ENCODE measurements at regions not wholly inside any gene's neighbourhood (a gene's known extent, or its start where the extent isn't known, plus 50 kb on each side); places are given as distances from the start of the nearest gene placed in this dataset.
A peak's percentile ranks its signal among the peaks of the same experiment; 100 is the strongest.

DNA sequence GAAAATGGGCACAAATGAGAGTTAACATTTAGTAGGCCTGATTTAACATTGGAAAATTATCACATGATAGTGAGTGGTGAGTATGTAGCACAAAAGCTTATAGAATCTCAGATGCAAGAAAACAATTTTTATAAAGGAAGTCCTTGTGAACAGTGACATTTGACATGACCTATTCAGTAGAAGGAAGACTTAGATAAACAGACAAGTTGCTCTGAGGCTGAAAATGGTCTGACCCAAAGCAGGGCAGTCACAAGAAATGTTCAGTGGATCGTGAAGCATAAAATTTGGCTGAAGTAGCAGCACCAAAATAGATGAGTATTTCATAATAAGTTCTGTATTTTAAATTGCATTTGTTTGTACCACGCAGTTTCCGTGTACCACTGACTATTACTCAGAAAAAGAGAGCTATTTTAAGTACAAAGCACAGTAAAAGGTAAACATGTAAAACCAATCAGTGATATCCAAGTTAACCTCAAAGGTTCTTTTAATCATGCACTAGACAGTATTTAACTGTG lies 605.7 kb upstream of the PABPC4L start:
- no peaks in the 10 kb centered on the region for H3K27me3 ChIP-seq (ENCODE audit: control insufficient read depth, insufficient read depth, low read length)
- H3K36me3 ChIP-seq (ENCODE audit: control insufficient read depth in 2 of 3, insufficient read depth in 3 of 3, low read length in 3 of 3), result no peaks in the 10 kb centered on the region
- intact Hi-C loops (cut with DNase I), result no loop called here
- no peak overlapping the region for H3K9ac ChIP-seq (ENCODE audit: low read length in 3 of 3)
- TF ChIP-seq, protein P1, sequence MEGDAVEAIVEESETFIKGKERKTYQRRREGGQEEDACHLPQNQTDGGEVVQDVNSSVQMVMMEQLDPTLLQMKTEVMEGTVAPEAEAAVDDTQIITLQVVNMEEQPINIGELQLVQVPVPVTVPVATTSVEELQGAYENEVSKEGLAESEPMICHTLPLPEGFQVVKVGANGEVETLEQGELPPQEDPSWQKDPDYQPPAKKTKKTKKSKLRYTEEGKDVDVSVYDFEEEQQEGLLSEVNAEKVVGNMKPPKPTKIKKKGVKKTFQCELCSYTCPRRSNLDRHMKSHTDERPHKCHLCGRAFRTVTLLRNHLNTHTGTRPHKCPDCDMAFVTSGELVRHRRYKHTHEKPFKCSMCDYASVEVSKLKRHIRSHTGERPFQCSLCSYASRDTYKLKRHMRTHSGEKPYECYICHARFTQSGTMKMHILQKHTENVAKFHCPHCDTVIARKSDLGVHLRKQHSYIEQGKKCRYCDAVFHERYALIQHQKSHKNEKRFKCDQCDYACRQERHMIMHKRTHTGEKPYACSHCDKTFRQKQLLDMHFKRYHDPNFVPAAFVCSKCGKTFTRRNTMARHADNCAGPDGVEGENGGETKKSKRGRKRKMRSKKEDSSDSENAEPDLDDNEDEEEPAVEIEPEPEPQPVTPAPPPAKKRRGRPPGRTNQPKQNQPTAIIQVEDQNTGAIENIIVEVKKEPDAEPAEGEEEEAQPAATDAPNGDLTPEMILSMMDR (IDR thresholded peaks at IDR 0.05; ENCODE audit: borderline replicate concordance, extremely low read depth, insufficient read depth), result no peak
- H3K27ac ChIP-seq (ENCODE audit: low read depth in 2 of 2, low read length in 2 of 2), result no peak overlapping the region
- no peaks in the 10 kb centered on the region for H3K9me3 ChIP-seq (ENCODE audit: control insufficient read depth in 2 of 3, insufficient read depth in 1 of 3, low read length in 3 of 3)
- DNase-seq (no peak), FAIRE-seq (no peak)
- no peak overlapping the region for H3K4me3 ChIP-seq (ENCODE audit: low read length in 3 of 3)
- no peaks in the 10 kb centered on the region for H3K4me1 ChIP-seq (ENCODE audit: control insufficient read depth in 2 of 3, insufficient read depth in 2 of 3, low read depth in 1 of 3, low read length in 3 of 3)

DNA sequence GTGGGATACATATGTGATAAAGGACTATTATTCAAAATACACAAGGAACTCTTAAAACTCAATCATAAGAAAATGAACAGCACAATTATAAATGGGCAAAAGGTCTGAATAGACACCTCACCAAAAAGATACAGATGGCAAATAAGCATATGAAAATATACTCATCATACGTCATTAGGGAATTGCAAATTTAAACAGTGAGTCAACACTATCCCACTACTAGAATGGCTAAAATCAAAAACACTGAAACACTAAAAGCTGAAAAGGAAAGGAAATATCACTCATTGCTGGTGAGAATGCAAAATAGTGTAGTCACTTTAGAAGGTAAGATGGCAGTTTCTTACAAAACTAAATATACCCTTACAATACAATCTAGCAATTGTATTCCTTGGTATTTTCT lies 597.0 kb upstream of the PABPC4L start:
- FAIRE-seq, result no peak
- no peak overlapping the region for H3K27ac ChIP-seq (ENCODE audit: low read depth in 2 of 2, low read length in 2 of 2)
- no peak for DNase-seq
- intact Hi-C loops (cut with DNase I), result no loop called here
- H3K27me3 ChIP-seq (ENCODE audit: control insufficient read depth, insufficient read depth, low read length), result no peaks in the 10 kb centered on the region
- H3K4me3 ChIP-seq (ENCODE audit: low read length in 3 of 3), result no peak overlapping the region
- no peak overlapping the region for H3K9ac ChIP-seq (ENCODE audit: low read length in 3 of 3)
- H3K4me1 ChIP-seq (ENCODE audit: control insufficient read depth in 2 of 3, insufficient read depth in 2 of 3, low read depth in 1 of 3, low read length in 3 of 3), result no peaks in the 10 kb centered on the region
- H3K9me3 ChIP-seq (ENCODE audit: control insufficient read depth in 2 of 3, insufficient read depth in 1 of 3, low read length in 3 of 3), result no peaks in the 10 kb centered on the region
- TF ChIP-seq, protein P1 (IDR thresholded peaks at IDR 0.05; ENCODE audit: borderline replicate concordance, extremely low read depth, insufficient read depth), result no peak
- H3K36me3 ChIP-seq (ENCODE audit: control insufficient read depth in 2 of 3, insufficient read depth in 3 of 3, low read length in 3 of 3), result no peaks in the 10 kb centered on the region

DNA sequence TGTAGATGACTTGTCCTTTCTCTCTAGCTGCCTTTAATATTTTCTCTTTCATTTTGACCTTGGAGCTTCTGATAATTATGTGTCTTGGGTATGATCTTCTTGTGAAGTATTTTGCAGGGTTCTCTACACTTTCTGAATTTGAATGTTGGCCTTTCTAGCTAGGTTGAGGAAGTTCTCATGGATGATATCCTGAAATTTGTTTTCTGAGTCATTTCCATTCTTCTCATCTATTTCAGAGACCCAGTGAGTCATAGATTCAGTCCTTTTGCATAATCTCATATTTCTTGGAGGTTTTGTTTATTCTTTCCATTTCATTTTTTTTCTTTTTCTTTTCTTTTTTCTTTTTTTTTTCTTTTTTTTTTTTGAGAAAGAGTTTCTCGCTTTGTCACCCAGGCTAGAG lies 585.7 kb upstream of the PABPC4L start:
- DNase-seq (no peak), FAIRE-seq (no peak)
- H3K36me3 ChIP-seq (ENCODE audit: control insufficient read depth in 2 of 3, insufficient read depth in 3 of 3, low read length in 3 of 3), result no peaks in the 10 kb centered on the region
- no peak overlapping the region for H3K9ac ChIP-seq (ENCODE audit: low read length in 3 of 3)
- H3K27me3 ChIP-seq (ENCODE audit: control insufficient read depth, insufficient read depth, low read length), result no peaks in the 10 kb centered on the region
- TF ChIP-seq, protein P1 (IDR thresholded peaks at IDR 0.05; ENCODE audit: borderline replicate concordance, extremely low read depth, insufficient read depth), result no peak
- H3K4me3 ChIP-seq (ENCODE audit: low read length in 3 of 3), result no peak overlapping the region
- H3K9me3 ChIP-seq (ENCODE audit: control insufficient read depth in 2 of 3, insufficient read depth in 1 of 3, low read length in 3 of 3), result peaks cover 0 to 2% (median 0%) of the 10 kb centered on the region in 3 donors
- H3K27ac ChIP-seq (ENCODE audit: low read depth in 2 of 2, low read length in 2 of 2), result no peak overlapping the region
- H3K4me1 ChIP-seq (ENCODE audit: control insufficient read depth in 2 of 3, insufficient read depth in 2 of 3, low read depth in 1 of 3, low read length in 3 of 3), result no peaks in the 10 kb centered on the region
- intact Hi-C loops (cut with DNase I), result no loop called here

DNA sequence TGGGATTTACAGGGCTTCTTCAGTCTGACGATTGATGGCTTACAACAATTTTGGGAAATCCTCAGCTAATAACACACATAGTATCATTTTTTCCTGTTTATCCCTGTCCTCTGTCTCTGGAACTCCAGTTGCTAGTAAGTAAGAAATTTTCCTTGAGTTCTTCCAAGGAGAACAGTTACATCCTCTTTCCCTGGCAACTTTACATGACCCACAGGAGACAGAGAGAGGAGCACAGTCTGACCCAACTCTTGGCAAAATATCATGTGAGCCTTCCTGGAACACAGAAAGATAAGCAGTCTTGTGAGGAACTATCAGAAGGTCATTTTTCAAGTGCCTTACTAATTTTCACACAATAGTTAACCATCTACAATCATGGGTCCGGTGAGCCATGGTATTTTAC lies 578.7 kb upstream of the PABPC4L start:
- Histone ChIP-seq H3K9ac (ENCODE audit: low read length in 3 of 3) (no peak overlapping the region), H3K4me3 (ENCODE audit: low read length in 3 of 3) (no peak overlapping the region), H3K27me3 (ENCODE audit: control insufficient read depth, insufficient read depth, low read length) (no peaks in the 10 kb centered on the region), H3K27ac (ENCODE audit: low read depth in 2 of 2, low read length in 2 of 2) (no peak overlapping the region), H3K9me3 (ENCODE audit: control insufficient read depth in 2 of 3, insufficient read depth in 1 of 3, low read length in 3 of 3) (no peaks in the 10 kb centered on the region), H3K4me1 (ENCODE audit: control insufficient read depth in 2 of 3, insufficient read depth in 2 of 3, low read depth in 1 of 3, low read length in 3 of 3) (no peaks in the 10 kb centered on the region), H3K36me3 (ENCODE audit: control insufficient read depth in 2 of 3, insufficient read depth in 3 of 3, low read length in 3 of 3) (no peaks in the 10 kb centered on the region)
- TF ChIP-seq, protein P1 (IDR thresholded peaks at IDR 0.05; ENCODE audit: borderline replicate concordance, extremely low read depth, insufficient read depth), result no peak
- peak in 2 of 5 donors; percentile 39 to 67 for DNase-seq
- intact Hi-C loops (cut with DNase I), result no loop called here
- FAIRE-seq, result no peak
